D721Med (cell line): ENCODE measurements at regions not wholly inside any gene's neighbourhood (a gene's known extent, or its start where the extent isn't known, plus 50 kb on each side); places are given as distances from the start of the nearest gene placed in this dataset.

ENCODE experiments used
- DNase-seq: peaks from one replicate; pipeline ENCODE4 v3.0.0; 2011; ENCODE audit warnings: low spot score; ENCODE audit not compliant: insufficient read length
- FAIRE-seq: peaks from 2 replicates; lab custom pipeline; 2011; peaks lifted over from hg19 to GRCh38; lab: Jason Lieb, UNC
- TF ChIP-seq, protein P1 (sequence below): IDR thresholded peaks from 2 replicates; pipeline ENCODE4 v1.5.1; 2012; ENCODE audit warnings: mild to moderate bottlenecking, control low read depth; ENCODE audit not compliant: insufficient read depth; ENCODE audit errors: missing control alignments

DNA sequence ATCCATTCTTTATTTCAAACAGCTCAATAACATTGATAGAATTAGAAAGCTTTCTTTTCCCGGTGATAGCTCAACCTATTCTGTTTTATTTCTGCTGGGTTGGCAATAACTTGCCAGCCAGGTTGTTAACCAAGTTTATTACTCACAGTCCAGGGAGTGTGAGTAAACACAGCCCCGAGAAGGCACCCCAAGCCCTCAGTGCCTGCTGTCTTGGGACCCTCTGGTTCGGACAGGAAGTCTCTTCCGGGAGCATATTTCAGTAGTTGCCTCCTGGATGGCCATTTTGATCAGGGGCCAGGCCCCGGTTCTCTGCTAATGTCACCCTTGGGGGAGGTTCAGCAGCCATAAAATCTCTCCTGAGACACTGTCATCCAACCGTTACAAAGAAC, 176.8 kb downstream of the INO80D start:
- no peak for DNase-seq
- no peak for FAIRE-seq
- TF ChIP-seq, protein P1, sequence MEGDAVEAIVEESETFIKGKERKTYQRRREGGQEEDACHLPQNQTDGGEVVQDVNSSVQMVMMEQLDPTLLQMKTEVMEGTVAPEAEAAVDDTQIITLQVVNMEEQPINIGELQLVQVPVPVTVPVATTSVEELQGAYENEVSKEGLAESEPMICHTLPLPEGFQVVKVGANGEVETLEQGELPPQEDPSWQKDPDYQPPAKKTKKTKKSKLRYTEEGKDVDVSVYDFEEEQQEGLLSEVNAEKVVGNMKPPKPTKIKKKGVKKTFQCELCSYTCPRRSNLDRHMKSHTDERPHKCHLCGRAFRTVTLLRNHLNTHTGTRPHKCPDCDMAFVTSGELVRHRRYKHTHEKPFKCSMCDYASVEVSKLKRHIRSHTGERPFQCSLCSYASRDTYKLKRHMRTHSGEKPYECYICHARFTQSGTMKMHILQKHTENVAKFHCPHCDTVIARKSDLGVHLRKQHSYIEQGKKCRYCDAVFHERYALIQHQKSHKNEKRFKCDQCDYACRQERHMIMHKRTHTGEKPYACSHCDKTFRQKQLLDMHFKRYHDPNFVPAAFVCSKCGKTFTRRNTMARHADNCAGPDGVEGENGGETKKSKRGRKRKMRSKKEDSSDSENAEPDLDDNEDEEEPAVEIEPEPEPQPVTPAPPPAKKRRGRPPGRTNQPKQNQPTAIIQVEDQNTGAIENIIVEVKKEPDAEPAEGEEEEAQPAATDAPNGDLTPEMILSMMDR, result no peak

DNA sequence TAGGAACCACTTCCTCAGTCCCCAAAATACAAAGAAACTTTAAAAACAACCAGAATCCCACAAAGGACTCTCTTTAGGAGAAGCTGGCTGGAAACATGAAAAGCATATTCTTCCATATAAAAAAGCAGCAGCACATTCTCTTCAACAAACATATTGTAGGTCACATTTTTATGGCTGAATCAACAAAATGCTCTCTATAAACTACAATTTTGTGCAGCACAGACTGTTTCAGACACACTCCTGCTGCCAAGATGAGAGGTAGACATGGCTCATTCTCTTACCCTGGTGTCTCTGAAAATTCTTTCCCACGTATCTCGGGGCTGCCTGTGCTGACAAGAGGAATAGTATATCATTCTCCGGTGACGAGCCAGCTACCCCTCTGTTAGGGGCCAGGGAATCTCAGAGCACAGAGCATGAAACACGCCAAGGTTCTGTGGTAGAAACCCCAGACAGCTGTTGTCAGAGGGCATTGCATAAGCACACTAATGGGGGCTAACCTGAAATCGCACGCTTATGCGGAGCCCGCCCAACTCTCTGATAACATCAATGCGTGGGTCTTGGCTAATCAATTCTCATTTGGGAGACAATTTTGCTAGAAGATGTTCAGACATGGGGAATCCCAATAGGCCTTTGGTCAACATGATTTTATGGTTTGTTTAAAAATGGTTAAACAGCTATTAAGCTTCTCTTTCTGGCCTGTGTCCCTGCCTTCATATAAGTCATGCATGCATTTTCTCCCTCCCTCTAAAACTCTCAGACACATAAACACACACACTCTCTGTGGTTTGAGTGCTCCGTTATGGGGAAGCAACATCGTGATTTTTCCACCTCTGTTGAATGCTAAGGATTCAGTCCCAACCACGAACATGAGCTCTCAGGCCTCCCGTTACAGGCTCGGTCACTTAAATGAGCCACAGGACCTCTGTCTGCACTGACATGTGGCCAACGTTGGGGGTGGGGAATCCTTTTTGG, 177.5 kb downstream of the INO80D start:
- TF ChIP-seq, protein P1, result no peak
- DNase-seq (no peak), FAIRE-seq (no peak)

DNA sequence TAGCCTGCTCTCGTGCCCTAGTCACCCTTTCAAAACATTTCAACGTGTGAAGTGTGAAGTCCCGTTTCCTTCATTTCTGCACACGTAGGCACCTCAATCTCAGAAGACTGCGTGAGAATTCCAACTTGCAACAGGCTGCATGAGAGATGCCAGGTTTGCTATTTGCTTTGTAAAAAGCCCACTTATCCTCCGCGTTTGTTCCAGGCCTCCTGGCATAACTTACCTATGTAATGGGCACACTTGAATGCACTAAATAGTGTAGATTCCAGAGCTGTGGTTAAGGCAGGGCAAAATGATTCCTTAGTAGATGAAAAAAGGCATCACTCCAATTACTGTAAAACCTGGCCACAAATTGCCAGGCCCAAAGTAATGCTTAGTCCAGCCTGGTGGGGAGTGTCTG, 179.6 kb downstream of the INO80D start:
- DNase-seq (no peak), FAIRE-seq (no peak)
- TF ChIP-seq, protein P1, result no peak

DNA sequence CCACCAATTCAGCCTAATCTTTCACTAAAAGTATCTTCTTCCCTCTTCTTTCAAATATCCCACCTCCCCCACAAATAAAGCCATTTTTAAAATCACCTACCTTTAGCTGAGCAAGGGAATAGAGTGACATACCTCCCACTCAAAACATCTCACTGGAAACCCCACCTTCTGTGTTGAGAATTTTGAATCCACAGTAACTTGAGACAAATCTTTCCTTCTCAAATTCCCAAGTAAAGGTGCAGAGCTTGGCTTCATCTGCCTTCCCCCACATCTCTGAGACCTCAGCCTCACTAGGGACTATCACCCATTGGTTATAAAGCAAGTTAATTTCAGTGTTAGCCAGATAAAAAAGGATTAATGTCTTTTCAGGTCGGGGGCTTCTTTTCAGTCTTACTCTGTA, 180.4 kb downstream of the INO80D start:
- FAIRE-seq (no peak), DNase-seq (no peak)
- TF ChIP-seq, protein P1, result no peak

DNA sequence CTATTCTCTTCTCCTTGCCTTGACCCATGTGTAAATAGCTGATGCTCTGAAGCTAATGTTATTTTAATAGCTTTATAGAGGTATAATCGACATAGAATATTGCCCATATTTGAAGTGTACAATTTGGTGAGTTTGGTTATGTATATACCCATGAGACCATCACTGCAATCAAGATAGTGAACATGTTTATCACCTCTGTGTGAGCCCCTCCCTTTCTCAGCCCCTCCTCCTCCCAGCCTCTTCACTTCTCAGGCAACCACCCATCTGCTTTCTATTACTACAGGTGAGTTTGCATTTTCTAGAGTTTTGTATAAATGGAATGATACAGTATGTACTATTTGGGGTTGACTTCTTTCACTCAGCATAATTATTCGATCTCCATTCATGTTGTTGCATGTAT, 181.1 kb downstream of the INO80D start:
- FAIRE-seq, result no peak
- TF ChIP-seq, protein P1, result no peak
- no peak for DNase-seq

DNA sequence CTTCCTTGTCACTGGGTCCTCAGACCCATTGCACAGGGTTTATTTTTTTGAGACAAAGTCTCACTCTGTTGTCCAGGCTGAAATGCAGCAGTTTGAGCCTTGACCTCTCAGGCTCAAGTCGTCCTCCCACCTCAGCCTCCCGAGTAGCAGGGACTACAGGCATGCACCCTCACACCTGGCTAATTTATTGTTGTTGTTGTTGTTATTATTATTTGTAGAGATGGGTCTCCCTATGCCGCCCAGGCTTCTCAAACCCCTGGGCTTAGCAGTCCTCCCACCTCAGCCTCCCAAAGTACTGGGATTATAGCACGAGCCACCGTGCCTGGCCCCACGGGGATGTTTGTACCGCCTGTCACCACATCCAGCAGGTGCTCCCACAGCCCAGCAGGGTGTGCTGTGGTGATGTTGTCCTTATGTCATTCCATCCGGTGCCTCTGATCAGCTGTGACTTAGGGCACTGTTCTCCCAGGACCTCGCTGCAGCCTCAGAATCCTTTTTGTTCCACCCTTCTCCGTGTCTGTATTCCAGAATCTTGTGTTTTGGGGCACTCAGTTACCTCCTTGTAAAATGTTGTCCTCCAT, 182.3 kb downstream of the INO80D start:
- no peak for FAIRE-seq
- TF ChIP-seq, protein P1, result peak; percentile 16
- no peak for DNase-seq

DNA sequence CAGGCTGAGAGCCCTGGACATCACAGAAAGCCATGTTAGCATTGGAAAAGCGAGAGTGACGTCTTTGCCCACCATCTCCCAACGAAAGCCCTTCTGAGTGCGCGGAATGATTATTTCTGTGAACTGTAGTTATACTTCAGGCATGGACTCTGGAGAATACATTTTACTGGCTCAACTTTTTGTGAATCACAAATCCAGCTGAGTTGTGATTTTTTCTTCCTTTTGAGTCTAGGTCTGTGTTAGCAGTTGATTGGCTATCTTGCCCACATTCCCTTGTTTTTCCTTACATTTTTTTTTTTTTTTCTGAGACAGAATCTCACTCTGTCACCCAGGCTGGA, 183.1 kb downstream of the INO80D start:
- FAIRE-seq, result no peak
- TF ChIP-seq, protein P1, result no peak

More for the DNA sequence above, 183.1 kb downstream of the INO80D start:
- no peak for DNase-seq
